NCI-H82 treated with DMSO at 0.1 percent for 48 hours (cell line): ENCODE measurements at regions not wholly inside any gene's neighbourhood (a gene's known extent, or its start where the extent isn't known, plus 50 kb on each side); places are given as distances from the start of the nearest gene placed in this dataset.
"Not testable (repeated sequence)": the region's sequence is repeated elsewhere in the genome, so short reads cannot be mapped to it uniquely, and the experiment has no call there.

ENCODE experiments used
- DNase-seq: peaks from one replicate; lab custom pipeline; 2025; ENCODE audit not compliant: unreplicated experiment; lab: John Stamatoyannopoulos, UW

GRCh38 chr12:47351526-47351925 lies 271.8 kb upstream of the AMIGO2 start:
- DNase-seq: no peak

DNA sequence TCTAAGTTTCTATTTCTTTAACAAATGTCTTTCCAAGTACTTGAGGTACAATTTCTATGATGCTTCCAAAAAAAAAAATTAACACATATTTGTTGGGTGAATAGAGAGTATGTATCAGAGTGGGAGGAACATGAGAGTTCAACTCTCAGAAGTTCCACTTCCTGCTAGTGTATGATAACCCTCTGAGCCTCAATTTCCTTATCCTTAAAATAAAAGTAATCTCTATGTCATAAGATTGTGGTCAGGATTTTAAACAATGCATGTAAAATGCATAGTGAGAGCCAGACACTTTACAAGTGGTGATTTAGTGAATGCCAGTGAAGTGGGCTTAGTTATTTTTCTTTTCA lies 270.3 kb upstream of the AMIGO2 start:
- no peak for DNase-seq

DNA sequence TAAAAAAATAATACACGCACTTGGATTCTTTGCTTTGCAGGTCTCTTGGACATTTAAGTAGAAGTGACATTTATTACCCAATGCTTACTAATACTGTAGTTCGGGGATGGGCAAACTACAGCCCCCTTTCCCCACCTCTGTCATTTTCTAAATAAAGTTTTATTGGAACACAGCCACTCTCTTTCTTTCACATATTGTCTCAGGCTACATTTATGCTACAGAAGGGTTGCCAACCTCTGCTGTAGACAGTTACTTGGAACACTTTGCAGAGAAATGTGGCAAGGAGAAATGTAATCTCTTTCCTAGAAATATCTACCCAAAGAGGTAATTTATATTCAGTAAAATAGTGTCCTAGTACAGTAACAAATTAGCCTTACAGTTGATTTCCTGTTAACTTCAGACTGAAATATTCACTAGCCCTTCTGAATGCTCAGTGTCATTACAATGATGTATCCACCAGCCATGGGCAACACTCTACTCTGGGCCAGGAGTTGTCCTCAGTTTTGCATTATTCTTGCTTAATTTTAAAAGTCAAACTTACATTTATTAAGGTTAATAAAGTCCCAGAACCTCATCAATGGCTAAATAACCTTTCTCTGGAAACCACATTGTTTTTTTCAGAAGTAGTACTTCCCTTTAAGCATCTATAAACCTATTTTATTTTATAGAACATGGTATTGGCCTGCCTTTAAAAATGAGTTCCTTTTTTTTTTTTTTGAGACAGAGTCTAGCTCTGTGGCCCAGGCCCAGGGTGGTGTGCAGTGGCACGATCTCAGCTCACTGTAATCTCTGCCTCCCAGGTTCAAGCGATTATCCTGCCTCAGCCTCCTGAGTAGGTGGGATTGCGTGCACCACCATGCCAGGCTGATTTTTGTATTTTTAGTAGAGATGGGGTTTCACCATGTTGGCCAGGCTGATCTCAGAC lies 269.6 kb upstream of the AMIGO2 start:
- DNase-seq: no peak

GRCh38 chr12:47348206-47348605 lies 268.4 kb upstream of the AMIGO2 start:
- no peak for DNase-seq

- DNase-seq: no peak
Observed at GRCh38 chr12:47346251-47347019, 266.7 kb upstream of the AMIGO2 start.

DNA sequence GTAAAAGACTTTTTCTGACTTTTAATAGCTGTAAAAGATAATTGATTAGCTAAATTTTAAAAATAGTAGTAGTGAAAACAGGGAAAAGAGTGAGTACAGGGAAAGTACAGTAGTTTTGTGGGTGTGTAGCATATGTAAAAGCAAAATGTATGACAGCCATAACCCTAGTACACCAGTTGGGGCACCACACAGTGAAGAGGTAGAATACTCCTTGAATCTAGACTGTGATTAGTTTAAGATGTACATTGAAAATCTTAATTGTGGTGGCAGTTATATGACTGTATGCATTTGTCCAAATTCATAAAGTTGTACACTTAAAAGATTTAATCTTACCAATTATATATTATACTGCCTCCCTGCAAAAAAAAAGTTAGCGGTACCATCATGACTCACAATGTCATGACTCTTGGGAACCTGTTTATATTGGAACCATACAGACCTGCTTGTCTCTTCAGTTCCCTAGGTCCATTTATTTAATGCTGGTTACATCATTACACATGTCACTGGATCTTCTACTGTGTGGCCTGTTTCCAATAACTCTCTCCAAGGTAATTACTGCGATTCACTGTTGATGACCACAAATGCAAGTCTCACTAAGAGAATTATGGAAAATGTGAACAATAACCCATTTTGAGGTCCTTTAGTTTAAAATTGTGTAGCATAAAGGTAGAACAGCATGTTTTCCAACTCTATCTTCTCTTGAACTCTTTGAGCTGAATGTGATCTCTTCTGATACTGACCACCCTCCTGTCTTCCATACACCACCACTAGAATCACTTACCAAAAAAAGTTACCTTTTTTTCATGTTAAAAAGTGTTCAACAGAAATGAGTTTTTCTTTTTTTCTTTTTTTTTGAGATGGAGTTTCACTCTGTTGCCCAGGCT lies 264.2 kb upstream of the AMIGO2 start:
- no peak for DNase-seq

- DNase-seq: no peak
Observed at GRCh38 chr12:47340411-47341015, 260.8 kb upstream of the AMIGO2 start.

GRCh38 chr12:47337581-47337980 lies 257.8 kb upstream of the AMIGO2 start:
- no peak for DNase-seq

GRCh38 chr12:47333271-47333858 lies 253.6 kb upstream of the AMIGO2 start:
- not testable (repeated sequence) for DNase-seq

DNA sequence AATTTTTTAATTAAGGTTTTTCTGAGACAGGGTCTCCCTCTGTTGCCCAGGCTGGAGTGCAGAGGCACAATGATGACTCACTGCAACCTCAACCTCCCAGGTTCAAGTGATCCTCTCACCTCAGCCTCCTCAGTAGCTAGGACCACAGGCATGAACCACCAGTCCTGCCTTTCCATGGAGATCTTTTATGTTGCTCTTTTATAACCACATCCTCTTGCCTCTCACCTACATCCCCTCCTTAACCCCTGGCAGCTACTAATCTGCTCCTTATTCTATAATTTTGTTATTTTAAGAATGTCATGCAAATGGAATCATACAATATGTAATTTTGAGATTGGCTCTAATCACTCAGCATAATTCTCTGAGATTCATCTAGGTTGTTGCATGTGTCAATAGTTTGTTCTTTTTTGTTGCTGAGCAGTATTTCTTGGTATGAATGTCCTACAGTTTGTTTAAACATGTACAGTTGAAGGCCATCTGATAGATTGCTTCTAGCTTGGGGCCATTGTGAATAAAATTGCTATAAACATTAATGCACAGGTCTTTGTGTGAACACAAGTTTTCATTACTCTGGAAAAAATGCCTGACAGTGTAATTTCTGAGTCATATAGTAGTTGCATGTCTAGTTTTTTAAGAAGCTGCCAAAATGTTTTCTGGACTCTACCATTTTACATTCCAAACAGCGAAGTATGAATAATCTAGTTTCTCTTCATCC lies 249.2 kb upstream of the AMIGO2 start:
- no peak for DNase-seq

- no peak for DNase-seq
Observed at GRCh38 chr12:47326190-47326589, 246.4 kb upstream of the AMIGO2 start.

DNA sequence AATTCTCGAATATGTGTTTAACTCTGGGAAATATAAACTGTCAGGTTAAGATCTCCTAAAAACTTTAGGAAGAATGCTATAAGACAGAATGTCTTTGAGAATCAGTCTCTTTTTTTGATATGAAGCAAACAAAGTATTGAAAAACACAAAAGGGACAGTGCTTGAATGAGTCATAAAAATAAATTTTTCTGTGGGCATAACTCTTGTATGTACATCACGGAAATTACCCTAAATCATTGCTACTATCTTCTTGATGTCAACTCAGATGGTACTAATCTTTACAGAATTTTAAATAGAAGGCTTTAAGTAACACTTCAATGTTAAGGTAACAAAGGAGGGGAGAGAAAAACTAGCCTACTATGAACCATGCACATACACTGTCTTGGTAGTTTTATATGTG lies 244.0 kb upstream of the AMIGO2 start:
- no peak for DNase-seq

GRCh38 chr12:47321436-47321835 lies 241.7 kb upstream of the AMIGO2 start:
- no peak for DNase-seq

DNA sequence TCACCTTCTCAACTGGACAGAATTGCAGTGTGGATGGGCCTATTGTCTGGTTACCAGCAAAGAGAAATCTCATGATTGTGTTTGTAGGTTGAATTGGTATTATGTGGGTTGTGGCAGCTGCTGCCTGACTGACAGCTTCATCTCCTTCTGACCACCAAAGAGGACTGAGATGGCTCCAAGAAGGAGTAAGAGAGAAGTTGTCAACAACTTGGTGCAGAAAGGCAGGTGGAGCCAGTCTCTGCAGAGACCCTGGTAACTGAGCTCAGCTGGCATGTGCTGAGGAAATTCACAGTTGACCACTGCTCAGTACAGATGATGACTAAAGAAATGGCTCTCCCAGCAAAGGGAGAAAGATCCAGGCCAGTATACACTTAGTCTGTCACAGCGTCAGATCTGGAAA lies 240.0 kb upstream of the AMIGO2 start:
- DNase-seq: no peak

DNA sequence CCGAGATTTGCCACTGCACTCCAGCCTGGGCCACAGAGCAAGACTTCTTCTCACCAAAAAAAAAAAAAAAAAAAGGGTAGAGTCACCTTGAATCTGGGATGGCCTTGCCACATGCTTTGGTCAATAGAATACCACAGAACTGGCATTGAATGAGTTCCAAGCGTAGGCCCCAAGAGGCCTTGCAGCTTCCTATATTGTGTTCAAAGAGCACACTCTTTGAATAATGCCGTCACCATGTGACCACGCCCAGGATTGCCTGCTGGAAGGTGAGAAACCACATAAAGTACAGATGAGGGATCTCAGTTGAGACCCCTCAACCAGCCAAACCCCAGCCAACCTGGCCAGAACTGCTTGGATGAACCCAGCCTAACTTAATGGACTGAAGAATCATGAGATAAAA lies 239.2 kb upstream of the AMIGO2 start:
- DNase-seq: no peak

DNA sequence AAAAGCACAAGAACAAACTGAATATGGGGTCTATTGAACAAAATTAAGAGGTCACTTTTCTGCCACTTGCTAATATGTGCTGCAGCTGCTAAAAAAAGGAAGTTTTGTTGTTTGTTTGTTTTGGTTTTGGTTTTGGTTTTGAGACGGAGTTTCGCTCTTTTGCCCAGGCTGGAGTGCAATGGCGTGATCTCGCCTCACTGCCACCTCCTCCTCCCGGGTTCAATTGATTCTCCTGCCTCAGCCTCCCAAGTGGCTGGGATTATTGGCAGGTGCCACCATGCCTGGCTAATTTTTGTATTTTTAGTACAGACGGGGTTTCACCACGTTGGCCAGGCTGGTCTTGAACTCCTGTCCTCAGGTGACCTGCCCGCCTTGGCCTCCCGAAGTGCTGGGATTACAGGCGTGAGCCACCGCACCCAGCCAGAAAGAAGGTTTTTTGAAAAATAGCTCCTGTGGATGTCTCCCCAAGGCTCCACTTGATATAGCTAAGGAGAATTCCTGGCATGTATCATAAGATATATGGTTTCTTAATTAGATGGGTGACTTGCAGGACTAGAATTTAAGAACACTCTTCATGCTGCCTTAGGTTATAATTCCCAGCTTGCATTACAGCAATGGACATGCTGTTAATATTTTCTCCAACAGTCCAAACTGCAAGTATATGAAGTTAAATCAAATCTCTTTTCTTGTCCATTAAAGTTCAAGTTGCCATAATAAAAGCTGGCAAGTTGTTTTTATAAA lies 237.6 kb upstream of the AMIGO2 start:
- no peak for DNase-seq

- DNase-seq: no peak
Observed at GRCh38 chr12:47316609-47317049, 236.9 kb upstream of the AMIGO2 start.

GRCh38 chr12:47314996-47315395 lies 235.2 kb upstream of the AMIGO2 start:
- DNase-seq: no peak

GRCh38 chr12:47312808-47313426 lies 233.2 kb upstream of the AMIGO2 start:
- no peak for DNase-seq
